Keratinocyte (primary cell): ENCODE measurements at regions not wholly inside any gene's neighbourhood (a gene's known extent, or its start where the extent isn't known, plus 50 kb on each side); places are given as distances from the start of the nearest gene placed in this dataset.

Experiments used
- CTCF ChIP-seq, 3 experiments: IDR thresholded peaks in 1 of 3; conservative IDR thresholded peaks in 1 of 3; optimal IDR thresholded peaks in 1 of 3; 2 replicates in 2 of 3; 3 replicates in 1 of 3; pipeline versions ENCODE3 to v1.5.1; 2011; ENCODE audit warnings: low read length in 3 of 3, mild to moderate bottlenecking in 3 of 3, moderate library complexity in 2 of 3, control low read depth in 1 of 3, inconsistent platforms in 1 of 3; ENCODE audit not compliant: insufficient read depth in 2 of 3; ENCODE audit errors: extremely low read depth in 1 of 3
- EZH2 ChIP-seq: IDR thresholded peaks from one replicate; pipeline ENCODE4 v1.6.1; 2012; ENCODE audit warnings: inconsistent platforms, mild to moderate bottlenecking, low read length, moderate library complexity

- TF ChIP-seq CTCF (optimal IDR thresholded peaks at IDR 0.05 in 1 of 3, IDR thresholded peaks at IDR 0.05 in 1 of 3, conservative IDR thresholded peaks at IDR 0.05 in 1 of 3; ENCODE audit: extremely low read depth in 1 of 3, insufficient read depth in 2 of 3, low read length in 3 of 3) (no peak), EZH2 (no peak)
Measured at GRCh38 chr1:209015092-209015491, 568.4 kb upstream of the CAMK1G start.
